ENCODE measurements at regions not wholly inside any gene's neighbourhood (a gene's known extent, or its start where the extent isn't known, plus 50 kb on each side); places are given as distances from the start of the nearest gene placed in this dataset.

GRCh38 chr21:41656946-41657525 is 109.8 kb downstream of the RIPK4 start:
- TF ChIP-seq CTCF (IDR thresholded peaks at IDR 0.05; ENCODE audit: low read depth, low read length): no peak
- no peak for TF ChIP-seq POLR2A (IDR thresholded peaks at IDR 0.05; ENCODE audit: extremely low read depth, insufficient read length)
- no peak for TF ChIP-seq MAX (IDR thresholded peaks at IDR 0.05; ENCODE audit: low read depth, low read length)

Data from NB4 (cell line).